WTC11 (cell line): ENCODE measurements at regions not wholly inside any gene's neighbourhood (a gene's known extent, or its start where the extent isn't known, plus 50 kb on each side); places are given as distances from the start of the nearest gene placed in this dataset.

Source experiments
- ATAC-seq: fragments of 200-7000 bp; cut with Tn5 transposase; 2 replicates; pipeline ENCODE4 v1.10.0; 2021; ENCODE audit warnings: mild to moderate bottlenecking, moderate library complexity
- CTCF ChIA-PET: fragments of 300-600 bp; sonication (Branson Sonifier 250); formaldehyde crosslinking; loops from one replicate; lab custom pipeline; 2021; ENCODE audit warnings: antibody characterized with exemption; lab: Charles Lee
- POLR2A ChIA-PET: fragments of 350-600 bp; sonication (Branson Sonifier 250); formaldehyde crosslinking; loops from one replicate; lab custom pipeline; 2021; ENCODE audit warnings: antibody characterized with exemption; lab: Charles Lee
- DNase-seq: peaks from one replicate; pipeline ENCODE4 v3.0.0; 2021; ENCODE audit warnings: low spot score
- H3K27ac Mint-ChIP-seq: 2 replicates; pipeline ENCODE4 v1.8.0; 2021; ENCODE audit warnings: mixed read lengths
- H3K27me3 Mint-ChIP-seq: 2 replicates; pipeline ENCODE4 v1.8.0; 2021; ENCODE audit warnings: low read depth, mild to moderate bottlenecking, moderate library complexity, mixed read lengths
- H3K36me3 Mint-ChIP-seq: 2 replicates; pipeline ENCODE4 v1.8.0; 2021; ENCODE audit warnings: mixed read lengths
- H3K4me1 Mint-ChIP-seq: 2 replicates; pipeline ENCODE4 v1.8.0; 2022; ENCODE audit warnings: mixed read lengths
- H3K4me3 Mint-ChIP-seq: 2 replicates; pipeline ENCODE4 v1.8.0; 2021; ENCODE audit warnings: mild to moderate bottlenecking, moderate library complexity, mixed read lengths
- H3K9me3 Mint-ChIP-seq: 2 replicates; pipeline ENCODE4 v1.8.0; 2021; ENCODE audit warnings: mixed read lengths
- CREB1 ChIP-seq: sonication (generic); formaldehyde crosslinking; IDR thresholded peaks from 2 replicates; pipeline ENCODE4 v1.8.0; 2023; ENCODE audit warnings: mild to moderate bottlenecking, missing genetic modification reagents
- IRF2 ChIP-seq: sonication (generic); formaldehyde crosslinking; IDR thresholded peaks from 2 replicates; pipeline ENCODE4 v1.8.0; 2022; ENCODE audit warnings: low read depth, missing genetic modification reagents, borderline replicate concordance
- JAZF1 ChIP-seq: fragments of 250-450 bp; sonication (Bioruptor Pico); IDR thresholded peaks from 2 replicates; pipeline ENCODE4 v1.9.0; 2021; ENCODE audit warnings: moderate library complexity, mild to moderate bottlenecking, inconsistent platforms
- JUN ChIP-seq: sonication (generic); formaldehyde crosslinking; IDR thresholded peaks from 2 replicates; pipeline ENCODE4 v1.8.0; 2023; ENCODE audit warnings: mild to moderate bottlenecking, missing genetic modification reagents
- KAT7 ChIP-seq: sonication (generic); formaldehyde crosslinking; IDR thresholded peaks from 2 replicates; pipeline ENCODE4 v1.8.1; 2023; ENCODE audit warnings: missing genetic modification reagents, mild to moderate bottlenecking, borderline replicate concordance
- PRRX2 ChIP-seq: fragments of 250-450 bp; sonication (Bioruptor Pico); IDR thresholded peaks from 2 replicates; pipeline ENCODE4 v1.8.0; 2021; ENCODE audit warnings: mild to moderate bottlenecking
- RELA ChIP-seq: sonication (generic); formaldehyde crosslinking; IDR thresholded peaks from 2 replicates; pipeline ENCODE4 v1.8.1; 2022; ENCODE audit warnings: missing genetic modification reagents, mild to moderate bottlenecking, borderline replicate concordance
- TCF7 ChIP-seq: sonication (generic); formaldehyde crosslinking; IDR thresholded peaks from 2 replicates; pipeline ENCODE4 v1.8.0; 2022; ENCODE audit warnings: mild to moderate bottlenecking, low read depth, missing genetic modification reagents, moderate library complexity
- TEAD1 ChIP-seq: sonication (generic); formaldehyde crosslinking; IDR thresholded peaks from 2 replicates; pipeline ENCODE4 v1.8.0; 2022; ENCODE audit warnings: mild to moderate bottlenecking, missing genetic modification reagents
- TEAD4 ChIP-seq: sonication (generic); formaldehyde crosslinking; IDR thresholded peaks from 2 replicates; pipeline ENCODE4 v1.8.0; 2022; ENCODE audit warnings: mild to moderate bottlenecking, missing genetic modification reagents
- TP53 ChIP-seq: sonication (generic); formaldehyde crosslinking; IDR thresholded peaks from 2 replicates; pipeline ENCODE4 v1.8.1; 2023; ENCODE audit warnings: mild to moderate bottlenecking, missing genetic modification reagents
- ZNF121 ChIP-seq: sonication (generic); formaldehyde crosslinking; IDR thresholded peaks from 2 replicates; pipeline ENCODE4 v1.8.0; 2023; ENCODE audit warnings: missing genetic modification reagents
- ZNF263 ChIP-seq: sonication (generic); formaldehyde crosslinking; IDR thresholded peaks from 2 replicates; pipeline ENCODE4 v1.8.1; 2022; ENCODE audit warnings: low read depth, mild to moderate bottlenecking, moderate library complexity, missing genetic modification reagents
- ZNF396 ChIP-seq: fragments of 250-450 bp; sonication (Bioruptor Pico); IDR thresholded peaks from 2 replicates; pipeline ENCODE4 v1.8.0; 2021; ENCODE audit warnings: mild to moderate bottlenecking, moderate library complexity, borderline replicate concordance
- ZNF423 ChIP-seq: fragments of 250-450 bp; sonication (Bioruptor Pico); IDR thresholded peaks from 2 replicates; pipeline ENCODE4 v2.1.2; 2022; ENCODE audit warnings: mild to moderate bottlenecking, moderate library complexity
- TF ChIP-seq, protein P1 (sequence below): sonication (generic); formaldehyde crosslinking; IDR thresholded peaks from 2 replicates; pipeline ENCODE4 v1.8.0; 2023; ENCODE audit warnings: missing genetic modification reagents
- TF ChIP-seq, protein P2 (sequence below): sonication (generic); formaldehyde crosslinking; IDR thresholded peaks from 2 replicates; pipeline ENCODE4 v1.8.0; 2023; ENCODE audit warnings: missing genetic modification reagents, mild to moderate bottlenecking, borderline replicate concordance
- TF ChIP-seq, protein P3 (sequence below): sonication (generic); formaldehyde crosslinking; IDR thresholded peaks from 2 replicates; pipeline ENCODE4 v1.8.1; 2022; ENCODE audit warnings: missing genetic modification reagents, borderline replicate concordance
- TF ChIP-seq, protein P4 (sequence below): sonication (generic); formaldehyde crosslinking; IDR thresholded peaks from 2 replicates; pipeline ENCODE4 v1.8.1; 2022; ENCODE audit warnings: low read depth, missing genetic modification reagents, borderline replicate concordance
- TF ChIP-seq, protein P5 (sequence below): fragments of 200-600 bp; IDR thresholded peaks from 2 replicates; pipeline ENCODE4 v1.8.0; 2022; ENCODE audit warnings: antibody characterized with exemption
- TF ChIP-seq, protein P6 (sequence below): fragments of 250-450 bp; sonication (Bioruptor Pico); IDR thresholded peaks from 2 replicates; pipeline ENCODE4 v2.1.2; 2022; ENCODE audit warnings: mild to moderate bottlenecking, moderate library complexity
- TF ChIP-seq, protein P7 (sequence below): fragments of 250-450 bp; sonication (Bioruptor Pico); IDR thresholded peaks from 2 replicates; pipeline ENCODE4 v1.8.0; 2021; ENCODE audit warnings: mild to moderate bottlenecking

DNA sequence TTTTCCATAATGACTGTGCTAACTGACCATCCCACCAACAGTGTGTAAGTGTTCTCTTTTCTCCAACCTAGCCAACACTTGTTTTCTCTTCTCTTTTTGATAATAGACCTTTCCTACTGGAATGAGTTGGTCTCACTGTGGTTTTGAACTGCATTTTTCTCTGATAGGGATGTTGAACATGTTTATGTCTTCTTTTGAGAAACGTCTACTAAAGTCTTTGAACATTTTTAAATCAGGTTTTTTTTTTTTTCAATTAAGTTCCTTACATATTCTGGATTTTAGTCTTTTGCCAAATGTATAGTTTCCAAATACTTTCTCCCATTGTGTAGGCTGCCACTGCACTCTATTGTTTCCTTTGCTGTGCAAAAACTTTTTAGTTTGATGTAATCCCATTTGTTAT lies 405.5 kb upstream of the FIGN start:
- ChIA-PET POLR2A (no interaction called here), CTCF (no interaction called here)
- H3K4me1 Mint-ChIP-seq: no peaks in the 10 kb centered on the region

DNA sequence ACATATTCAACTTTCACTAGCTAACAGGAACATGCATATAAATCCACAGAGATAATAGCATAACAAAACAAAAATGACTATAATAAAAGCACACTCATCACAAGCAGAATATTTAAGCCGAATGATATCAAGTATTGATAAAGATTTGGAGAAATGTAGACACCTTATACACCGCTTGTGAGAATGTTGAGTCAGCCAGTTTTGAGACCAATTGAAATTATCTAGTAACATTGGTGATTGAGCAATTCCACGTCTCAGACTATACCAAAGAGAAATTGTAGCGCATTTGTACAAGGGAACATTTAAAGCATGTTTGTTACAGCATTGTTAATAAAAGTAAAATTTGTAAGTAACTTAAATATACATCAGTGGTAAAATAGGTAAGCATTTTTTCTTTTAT lies 402.9 kb upstream of the FIGN start:
- no peaks in the 10 kb centered on the region for H3K27me3 Mint-ChIP-seq
- no peaks in the 10 kb centered on the region for H3K9me3 Mint-ChIP-seq
- H3K27ac Mint-ChIP-seq: no peak overlapping the region
- no peak overlapping the region for H3K4me3 Mint-ChIP-seq
- ChIA-PET POLR2A (no interaction called here), CTCF (no interaction called here)
- H3K36me3 Mint-ChIP-seq: no peaks in the 10 kb centered on the region
- DNase-seq: no peak
- H3K4me1 Mint-ChIP-seq: no peaks in the 10 kb centered on the region
- no peak for ATAC-seq
- TF ChIP-seq ZNF263 (CRISPR knock-in tag) (no peak), ZNF121 (CRISPR knock-in tag) (no peak), KAT7 (CRISPR knock-in tag) (no peak), PRRX2 (CRISPR knock-in tag) (no peak), CREB1 (no peak), TCF7 (CRISPR knock-in tag) (no peak)
- TF ChIP-seq, protein P1, sequence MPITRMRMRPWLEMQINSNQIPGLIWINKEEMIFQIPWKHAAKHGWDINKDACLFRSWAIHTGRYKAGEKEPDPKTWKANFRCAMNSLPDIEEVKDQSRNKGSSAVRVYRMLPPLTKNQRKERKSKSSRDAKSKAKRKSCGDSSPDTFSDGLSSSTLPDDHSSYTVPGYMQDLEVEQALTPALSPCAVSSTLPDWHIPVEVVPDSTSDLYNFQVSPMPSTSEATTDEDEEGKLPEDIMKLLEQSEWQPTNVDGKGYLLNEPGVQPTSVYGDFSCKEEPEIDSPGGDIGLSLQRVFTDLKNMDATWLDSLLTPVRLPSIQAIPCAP (CRISPR knock-in tag): no peak
- TF ChIP-seq, all 79 proteins: peak for 0

More for the DNA sequence above, 405.5 kb upstream of the FIGN start:
- DNase-seq (no peak), ATAC-seq (no peak)
- no peak for TF ChIP-seq JUN
- TF ChIP-seq JAZF1 (CRISPR knock-in tag): no peak
- no peak for TF ChIP-seq IRF2
- TF ChIP-seq, protein P2, sequence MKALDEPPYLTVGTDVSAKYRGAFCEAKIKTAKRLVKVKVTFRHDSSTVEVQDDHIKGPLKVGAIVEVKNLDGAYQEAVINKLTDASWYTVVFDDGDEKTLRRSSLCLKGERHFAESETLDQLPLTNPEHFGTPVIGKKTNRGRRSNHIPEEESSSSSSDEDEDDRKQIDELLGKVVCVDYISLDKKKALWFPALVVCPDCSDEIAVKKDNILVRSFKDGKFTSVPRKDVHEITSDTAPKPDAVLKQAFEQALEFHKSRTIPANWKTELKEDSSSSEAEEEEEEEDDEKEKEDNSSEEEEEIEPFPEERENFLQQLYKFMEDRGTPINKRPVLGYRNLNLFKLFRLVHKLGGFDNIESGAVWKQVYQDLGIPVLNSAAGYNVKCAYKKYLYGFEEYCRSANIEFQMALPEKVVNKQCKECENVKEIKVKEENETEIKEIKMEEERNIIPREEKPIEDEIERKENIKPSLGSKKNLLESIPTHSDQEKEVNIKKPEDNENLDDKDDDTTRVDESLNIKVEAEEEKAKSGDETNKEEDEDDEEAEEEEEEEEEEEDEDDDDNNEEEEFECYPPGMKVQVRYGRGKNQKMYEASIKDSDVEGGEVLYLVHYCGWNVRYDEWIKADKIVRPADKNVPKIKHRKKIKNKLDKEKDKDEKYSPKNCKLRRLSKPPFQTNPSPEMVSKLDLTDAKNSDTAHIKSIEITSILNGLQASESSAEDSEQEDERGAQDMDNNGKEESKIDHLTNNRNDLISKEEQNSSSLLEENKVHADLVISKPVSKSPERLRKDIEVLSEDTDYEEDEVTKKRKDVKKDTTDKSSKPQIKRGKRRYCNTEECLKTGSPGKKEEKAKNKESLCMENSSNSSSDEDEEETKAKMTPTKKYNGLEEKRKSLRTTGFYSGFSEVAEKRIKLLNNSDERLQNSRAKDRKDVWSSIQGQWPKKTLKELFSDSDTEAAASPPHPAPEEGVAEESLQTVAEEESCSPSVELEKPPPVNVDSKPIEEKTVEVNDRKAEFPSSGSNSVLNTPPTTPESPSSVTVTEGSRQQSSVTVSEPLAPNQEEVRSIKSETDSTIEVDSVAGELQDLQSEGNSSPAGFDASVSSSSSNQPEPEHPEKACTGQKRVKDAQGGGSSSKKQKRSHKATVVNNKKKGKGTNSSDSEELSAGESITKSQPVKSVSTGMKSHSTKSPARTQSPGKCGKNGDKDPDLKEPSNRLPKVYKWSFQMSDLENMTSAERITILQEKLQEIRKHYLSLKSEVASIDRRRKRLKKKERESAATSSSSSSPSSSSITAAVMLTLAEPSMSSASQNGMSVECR: no peak
- TF ChIP-seq TP53 (CRISPR knock-in tag): no peak
- TF ChIP-seq, protein P3, sequence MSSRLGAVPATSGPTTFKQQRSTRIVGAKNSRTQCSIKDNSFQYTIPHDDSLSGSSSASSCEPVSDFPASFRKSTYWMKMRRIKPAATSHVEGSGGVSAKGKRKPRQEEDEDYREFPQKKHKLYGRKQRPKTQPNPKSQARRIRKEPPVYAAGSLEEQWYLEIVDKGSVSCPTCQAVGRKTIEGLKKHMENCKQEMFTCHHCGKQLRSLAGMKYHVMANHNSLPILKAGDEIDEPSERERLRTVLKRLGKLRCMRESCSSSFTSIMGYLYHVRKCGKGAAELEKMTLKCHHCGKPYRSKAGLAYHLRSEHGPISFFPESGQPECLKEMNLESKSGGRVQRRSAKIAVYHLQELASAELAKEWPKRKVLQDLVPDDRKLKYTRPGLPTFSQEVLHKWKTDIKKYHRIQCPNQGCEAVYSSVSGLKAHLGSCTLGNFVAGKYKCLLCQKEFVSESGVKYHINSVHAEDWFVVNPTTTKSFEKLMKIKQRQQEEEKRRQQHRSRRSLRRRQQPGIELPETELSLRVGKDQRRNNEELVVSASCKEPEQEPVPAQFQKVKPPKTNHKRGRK (CRISPR knock-in tag): no peak
- Mint-ChIP-seq H3K4me3 (no peak overlapping the region), H3K27ac (no peak overlapping the region), H3K9me3 (no peaks in the 10 kb centered on the region), H3K27me3 (no peaks in the 10 kb centered on the region), H3K36me3 (no peaks in the 10 kb centered on the region)

DNA sequence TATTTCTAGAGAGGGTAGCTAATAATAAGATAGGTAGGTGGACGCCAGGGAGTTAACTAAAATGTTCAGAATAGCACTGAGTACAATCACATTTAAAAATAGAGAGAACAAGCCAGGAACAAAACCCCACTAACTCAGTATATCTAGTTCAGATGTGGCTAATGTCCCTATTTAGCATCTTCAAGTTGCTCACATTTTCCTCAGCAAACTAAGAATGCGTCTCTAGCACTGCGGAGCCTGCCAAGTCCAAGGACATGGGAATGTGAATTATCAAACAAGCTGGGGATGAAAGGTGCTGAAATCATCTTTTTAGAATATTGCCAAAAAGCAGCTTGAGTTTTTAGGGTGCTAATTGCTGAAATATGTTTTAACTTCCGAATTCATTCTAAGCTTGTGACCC lies 398.5 kb upstream of the FIGN start:
- ChIA-PET CTCF (interaction anchor here (0.9 kb wide), 1 partner anchor 311 kb away, joined by 3 read pairs; no protein-coding TSS in a partner anchor), POLR2A (interaction anchor here (0.6 to 0.7 kb wide), 4 partner anchors 51 to 296 kb away, joined by 3 to 5 read pairs (median 4); no protein-coding TSS in a partner anchor)
- no peak for DNase-seq
- H3K36me3 Mint-ChIP-seq: no peaks in the 10 kb centered on the region
- H3K27me3 Mint-ChIP-seq: no peaks in the 10 kb centered on the region
- H3K4me3 Mint-ChIP-seq: no peak overlapping the region
- no peaks in the 10 kb centered on the region for H3K9me3 Mint-ChIP-seq
- no peaks in the 10 kb centered on the region for H3K4me1 Mint-ChIP-seq
- no peak for ATAC-seq
- H3K27ac Mint-ChIP-seq: no peak overlapping the region
- TF ChIP-seq ZNF423 (no peak), TEAD1 (no peak), RELA (no peak), ZNF396 (no peak), TEAD4 (CRISPR knock-in tag) (no peak)
- TF ChIP-seq, protein P4, sequence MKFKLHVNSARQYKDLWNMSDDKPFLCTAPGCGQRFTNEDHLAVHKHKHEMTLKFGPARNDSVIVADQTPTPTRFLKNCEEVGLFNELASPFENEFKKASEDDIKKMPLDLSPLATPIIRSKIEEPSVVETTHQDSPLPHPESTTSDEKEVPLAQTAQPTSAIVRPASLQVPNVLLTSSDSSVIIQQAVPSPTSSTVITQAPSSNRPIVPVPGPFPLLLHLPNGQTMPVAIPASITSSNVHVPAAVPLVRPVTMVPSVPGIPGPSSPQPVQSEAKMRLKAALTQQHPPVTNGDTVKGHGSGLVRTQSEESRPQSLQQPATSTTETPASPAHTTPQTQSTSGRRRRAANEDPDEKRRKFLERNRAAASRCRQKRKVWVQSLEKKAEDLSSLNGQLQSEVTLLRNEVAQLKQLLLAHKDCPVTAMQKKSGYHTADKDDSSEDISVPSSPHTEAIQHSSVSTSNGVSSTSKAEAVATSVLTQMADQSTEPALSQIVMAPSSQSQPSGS (CRISPR knock-in tag): no peak
- TF ChIP-seq, protein P5, sequence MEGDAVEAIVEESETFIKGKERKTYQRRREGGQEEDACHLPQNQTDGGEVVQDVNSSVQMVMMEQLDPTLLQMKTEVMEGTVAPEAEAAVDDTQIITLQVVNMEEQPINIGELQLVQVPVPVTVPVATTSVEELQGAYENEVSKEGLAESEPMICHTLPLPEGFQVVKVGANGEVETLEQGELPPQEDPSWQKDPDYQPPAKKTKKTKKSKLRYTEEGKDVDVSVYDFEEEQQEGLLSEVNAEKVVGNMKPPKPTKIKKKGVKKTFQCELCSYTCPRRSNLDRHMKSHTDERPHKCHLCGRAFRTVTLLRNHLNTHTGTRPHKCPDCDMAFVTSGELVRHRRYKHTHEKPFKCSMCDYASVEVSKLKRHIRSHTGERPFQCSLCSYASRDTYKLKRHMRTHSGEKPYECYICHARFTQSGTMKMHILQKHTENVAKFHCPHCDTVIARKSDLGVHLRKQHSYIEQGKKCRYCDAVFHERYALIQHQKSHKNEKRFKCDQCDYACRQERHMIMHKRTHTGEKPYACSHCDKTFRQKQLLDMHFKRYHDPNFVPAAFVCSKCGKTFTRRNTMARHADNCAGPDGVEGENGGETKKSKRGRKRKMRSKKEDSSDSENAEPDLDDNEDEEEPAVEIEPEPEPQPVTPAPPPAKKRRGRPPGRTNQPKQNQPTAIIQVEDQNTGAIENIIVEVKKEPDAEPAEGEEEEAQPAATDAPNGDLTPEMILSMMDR: no peak
- TF ChIP-seq, protein P6, sequence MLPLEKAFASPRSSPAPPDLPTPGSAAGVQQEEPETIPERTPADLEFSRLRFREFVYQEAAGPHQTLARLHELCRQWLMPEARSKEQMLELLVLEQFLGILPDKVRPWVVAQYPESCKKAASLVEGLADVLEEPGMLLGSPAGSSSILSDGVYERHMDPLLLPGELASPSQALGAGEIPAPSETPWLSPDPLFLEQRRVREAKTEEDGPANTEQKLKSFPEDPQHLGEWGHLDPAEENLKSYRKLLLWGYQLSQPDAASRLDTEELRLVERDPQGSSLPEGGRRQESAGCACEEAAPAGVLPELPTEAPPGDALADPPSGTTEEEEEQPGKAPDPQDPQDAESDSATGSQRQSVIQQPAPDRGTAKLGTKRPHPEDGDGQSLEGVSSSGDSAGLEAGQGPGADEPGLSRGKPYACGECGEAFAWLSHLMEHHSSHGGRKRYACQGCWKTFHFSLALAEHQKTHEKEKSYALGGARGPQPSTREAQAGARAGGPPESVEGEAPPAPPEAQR: no peak
- TF ChIP-seq, protein P7, sequence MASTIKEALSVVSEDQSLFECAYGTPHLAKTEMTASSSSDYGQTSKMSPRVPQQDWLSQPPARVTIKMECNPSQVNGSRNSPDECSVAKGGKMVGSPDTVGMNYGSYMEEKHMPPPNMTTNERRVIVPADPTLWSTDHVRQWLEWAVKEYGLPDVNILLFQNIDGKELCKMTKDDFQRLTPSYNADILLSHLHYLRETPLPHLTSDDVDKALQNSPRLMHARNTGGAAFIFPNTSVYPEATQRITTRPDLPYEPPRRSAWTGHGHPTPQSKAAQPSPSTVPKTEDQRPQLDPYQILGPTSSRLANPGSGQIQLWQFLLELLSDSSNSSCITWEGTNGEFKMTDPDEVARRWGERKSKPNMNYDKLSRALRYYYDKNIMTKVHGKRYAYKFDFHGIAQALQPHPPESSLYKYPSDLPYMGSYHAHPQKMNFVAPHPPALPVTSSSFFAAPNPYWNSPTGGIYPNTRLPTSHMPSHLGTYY (CRISPR knock-in tag): no peak
